GM04503 (cell line): ENCODE measurements at regions not wholly inside any gene's neighbourhood (a gene's known extent, or its start where the extent isn't known, plus 50 kb on each side); places are given as distances from the start of the nearest gene placed in this dataset.

Experiments
- DNase-seq: peaks from one replicate; pipeline ENCODE4 v3.0.0-alpha.2; 2012; ENCODE audit warnings: low read depth

DNA sequence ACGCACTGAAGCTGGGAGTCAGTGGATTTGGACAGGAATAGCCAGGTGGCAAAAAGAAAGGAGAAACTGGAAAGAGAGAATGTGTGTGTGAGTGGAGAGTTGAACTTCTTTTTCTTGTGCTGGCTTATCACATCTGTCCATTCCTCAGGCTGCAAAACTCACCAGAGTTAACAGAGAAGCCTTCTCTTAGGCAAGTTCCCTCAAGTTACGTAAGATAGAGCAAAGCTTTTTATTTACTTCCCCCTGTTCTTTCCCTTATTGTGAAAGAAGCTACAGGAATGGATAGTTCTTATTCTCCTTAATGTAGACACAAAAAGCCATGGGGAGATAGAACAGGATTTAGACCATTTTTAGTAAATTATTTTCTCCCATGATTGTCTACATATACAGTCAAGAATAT, 188.6 kb downstream of the BMP2 start:
- DNase-seq: no peak

DNA sequence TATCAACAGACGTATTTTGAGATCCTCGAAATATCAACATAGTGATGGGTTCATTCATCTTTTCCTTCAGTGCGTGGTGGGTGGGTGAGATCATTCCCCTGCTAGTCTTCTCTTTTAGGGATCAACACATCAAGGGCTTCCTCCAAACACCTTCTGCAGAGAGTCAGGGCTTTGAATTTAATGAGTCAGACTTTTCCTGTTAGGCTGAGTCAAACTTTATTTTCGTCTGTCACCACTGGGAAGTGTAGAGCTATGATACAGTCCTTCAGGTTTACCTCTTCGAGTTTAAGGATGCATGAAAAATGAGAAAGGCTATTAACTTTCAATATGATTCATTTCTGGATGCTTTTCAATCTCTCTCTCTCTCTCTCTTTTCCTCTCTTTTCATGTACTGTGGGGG, 189.1 kb downstream of the BMP2 start:
- DNase-seq: no peak

DNA sequence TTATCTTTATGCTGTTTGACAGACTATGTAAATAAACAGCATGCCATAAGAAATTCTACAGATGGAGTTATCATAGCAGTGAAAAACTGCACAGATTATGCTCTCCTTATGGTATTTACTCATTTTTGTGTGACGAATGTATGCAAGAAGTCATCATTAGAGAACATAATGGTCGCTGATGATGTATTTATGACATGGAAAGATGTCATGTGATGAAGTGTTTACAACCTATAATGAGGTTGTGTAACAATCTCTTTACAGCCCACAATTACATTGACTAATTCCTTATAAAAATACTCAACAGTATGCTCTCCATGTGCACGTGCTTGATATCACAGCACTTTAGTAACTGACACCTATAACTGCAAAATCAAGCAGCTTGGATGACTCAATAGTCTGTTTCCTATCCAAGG, 192.4 kb downstream of the BMP2 start:
- DNase-seq: no peak

DNA sequence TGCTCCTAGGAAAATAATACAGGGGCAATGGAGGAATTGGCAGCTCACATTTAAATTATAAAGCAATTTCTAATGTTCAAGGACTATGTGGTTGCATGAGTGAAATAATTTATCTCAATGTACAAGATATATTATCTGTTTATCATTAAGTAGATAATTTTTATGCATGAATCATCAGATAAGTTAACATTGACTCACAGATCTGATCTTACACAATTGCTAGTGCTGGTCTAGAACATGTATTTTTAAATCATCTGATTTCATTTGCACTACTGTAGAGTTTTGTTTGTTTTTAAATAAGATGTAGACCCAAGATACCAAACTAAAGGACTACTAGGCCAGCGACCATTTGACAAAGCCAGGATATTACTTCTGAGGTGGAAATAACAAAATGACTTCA, 199.2 kb downstream of the BMP2 start:
- DNase-seq: no peak

DNA sequence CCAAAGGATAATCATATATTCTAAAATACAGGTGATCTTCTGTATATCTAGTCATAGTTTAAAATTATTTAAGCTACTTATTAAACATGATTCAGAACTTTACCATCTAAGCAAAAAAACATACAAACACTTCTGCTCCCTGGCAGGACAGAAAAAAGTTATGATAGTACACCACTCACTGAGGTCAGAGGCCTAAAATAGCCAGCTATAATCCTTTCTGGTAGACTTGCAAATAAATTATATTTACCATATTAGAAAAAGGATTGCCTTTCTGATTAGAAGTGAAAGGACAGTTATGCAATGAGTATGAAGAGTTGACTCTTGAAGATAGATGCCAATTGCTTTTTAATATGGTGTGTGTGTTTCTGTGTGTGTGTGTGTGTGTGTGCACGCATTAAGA, 207.4 kb downstream of the BMP2 start:
- DNase-seq: no peak

DNA sequence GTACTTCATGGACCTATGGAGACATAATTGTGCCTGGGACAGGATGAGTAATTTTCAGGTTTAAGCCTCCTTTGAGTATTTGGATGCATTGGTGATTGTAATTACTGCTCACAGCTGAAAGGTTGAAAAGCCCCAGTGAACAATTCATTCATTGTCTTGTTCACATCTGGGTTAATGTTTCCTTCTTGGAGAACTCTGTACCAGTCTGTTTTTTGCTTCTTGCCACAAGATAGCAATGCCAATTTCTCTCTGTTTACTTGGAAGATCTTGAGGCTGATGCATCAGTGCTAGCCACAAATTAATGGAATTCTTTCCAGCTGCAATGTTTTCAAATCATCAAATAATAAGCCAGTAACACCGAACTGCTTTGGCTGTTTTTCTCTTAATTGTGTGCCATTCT, 207.8 kb downstream of the BMP2 start:
- DNase-seq: no peak

DNA sequence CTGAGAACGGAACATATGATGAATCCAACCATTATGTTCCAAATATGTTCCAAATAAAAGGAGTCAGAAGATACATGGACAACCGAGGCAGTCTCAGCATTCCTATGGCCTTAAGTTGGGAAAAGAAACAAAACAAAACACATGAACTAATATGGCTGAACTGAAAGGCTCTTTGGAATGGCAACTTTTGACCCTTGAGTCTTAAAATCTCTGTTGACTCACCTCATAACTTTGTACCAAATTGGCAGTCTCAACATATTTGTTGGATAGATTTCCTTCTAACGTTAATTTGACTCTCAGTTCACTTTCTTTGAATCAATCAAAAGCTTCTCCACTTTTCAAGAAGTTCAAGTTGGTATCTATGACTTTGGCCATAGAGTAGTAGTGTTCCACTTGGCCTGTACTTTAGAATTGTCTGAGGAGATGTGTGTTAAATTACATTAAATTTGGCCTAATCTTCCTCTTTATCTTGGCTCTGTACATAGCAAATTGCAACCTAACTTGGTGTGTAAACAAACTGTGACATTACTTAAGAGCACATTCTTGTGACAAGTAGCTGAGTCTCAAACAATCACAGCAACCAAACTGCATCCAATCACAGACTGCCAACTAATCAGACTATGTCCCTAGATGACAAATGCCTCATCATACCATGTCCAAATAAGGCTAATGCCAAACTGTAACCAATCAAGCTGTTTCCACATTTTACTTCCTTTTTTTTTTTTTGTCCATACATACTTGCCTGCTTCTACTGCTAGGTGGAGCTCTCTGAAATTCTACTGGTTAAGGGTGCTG, 208.8 kb downstream of the BMP2 start:
- DNase-seq: no peak

DNA sequence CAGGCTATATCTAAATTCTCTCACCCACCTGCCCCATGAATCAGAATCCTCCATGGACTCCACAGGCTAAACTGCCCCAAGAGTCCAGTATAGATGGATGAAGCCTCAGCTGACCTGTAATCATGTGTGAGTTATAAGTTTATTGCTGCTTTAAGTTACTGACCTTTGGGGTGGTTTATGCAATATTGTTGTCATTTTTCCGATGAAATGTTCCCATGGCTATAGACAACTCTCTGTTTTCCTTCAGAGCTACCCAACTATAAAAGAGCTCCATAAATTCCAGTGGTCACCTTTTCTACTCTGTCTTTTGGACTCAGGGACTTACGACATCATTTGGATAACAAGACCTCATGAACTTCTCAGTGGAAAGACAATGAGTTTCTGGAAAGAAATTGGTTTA, 212.1 kb downstream of the BMP2 start:
- DNase-seq: no peak

DNA sequence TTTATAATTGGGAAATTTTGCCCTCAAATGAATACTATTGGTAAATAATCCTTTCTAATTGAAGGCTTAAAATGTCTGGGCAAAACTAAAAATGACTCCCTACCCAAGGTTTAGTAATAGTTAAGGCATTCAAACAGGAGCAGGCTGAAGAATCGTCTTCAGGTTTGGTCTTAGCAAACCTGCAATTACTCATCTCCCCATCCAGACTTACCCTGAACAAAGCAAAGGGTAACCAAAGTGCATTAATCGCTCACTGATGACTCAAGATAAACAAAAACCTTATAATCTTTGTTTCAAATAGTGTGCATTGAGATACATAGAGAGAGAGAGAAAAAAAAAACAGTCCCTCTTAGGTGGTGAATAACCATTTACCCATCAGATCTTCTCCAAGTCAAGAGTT, 225.5 kb downstream of the BMP2 start:
- DNase-seq: no peak

DNA sequence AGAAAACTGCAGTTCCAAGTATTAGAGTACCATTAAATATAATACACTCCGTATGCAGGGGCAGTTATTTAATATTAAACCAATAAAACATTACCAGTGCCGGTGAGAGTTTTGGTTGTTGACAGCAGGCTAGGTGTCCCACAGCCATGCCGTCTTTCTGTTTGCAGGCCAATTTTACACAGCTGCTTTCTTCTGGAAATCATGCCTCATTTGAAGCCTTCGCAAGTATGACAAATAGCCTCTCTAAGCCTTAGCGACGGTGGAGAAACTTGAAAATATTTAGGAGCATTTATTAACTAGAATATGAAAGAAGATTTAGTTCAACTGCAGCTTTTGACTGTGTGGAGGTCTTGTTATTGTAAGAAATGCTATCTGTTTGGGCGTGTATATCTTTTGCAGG, 226.0 kb downstream of the BMP2 start:
- no peak for DNase-seq

DNA sequence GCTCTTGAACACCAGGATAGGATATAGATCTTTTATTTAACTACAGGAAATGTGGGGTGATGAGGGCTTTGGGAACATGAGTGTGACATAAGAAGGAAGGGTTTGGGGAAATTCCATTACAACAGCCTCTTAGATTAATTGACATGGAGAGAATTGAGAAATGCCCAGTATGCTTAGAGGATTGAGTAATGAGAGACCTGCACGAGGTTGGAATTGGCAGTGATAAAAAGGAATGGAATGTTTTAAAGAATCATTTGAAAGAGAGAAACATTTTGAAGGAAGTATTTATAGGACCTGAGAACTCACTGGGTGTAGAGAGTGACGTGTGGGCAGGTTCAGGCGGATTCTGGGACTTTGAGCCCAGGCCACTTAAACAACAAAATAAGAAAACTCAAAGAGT, 227.0 kb downstream of the BMP2 start:
- no peak for DNase-seq

DNA sequence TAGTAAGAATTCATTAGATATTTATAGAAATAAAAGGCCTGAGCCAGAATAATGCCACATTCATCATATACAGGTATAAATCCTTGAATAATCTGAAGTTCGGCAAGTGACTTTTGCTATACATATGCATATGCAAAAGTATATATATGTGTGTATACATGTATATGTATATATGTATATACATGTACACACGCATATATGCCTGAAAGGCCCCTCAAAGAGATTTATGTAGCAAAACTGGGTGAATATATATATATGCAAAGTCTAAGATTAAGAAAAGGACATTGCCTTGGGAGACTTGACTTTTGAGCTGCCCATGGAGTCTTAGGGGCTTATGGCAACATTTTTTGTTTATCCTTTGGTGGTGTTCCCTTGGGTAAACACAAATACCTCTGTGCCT, 231.4 kb downstream of the BMP2 start:
- no peak for DNase-seq

DNA sequence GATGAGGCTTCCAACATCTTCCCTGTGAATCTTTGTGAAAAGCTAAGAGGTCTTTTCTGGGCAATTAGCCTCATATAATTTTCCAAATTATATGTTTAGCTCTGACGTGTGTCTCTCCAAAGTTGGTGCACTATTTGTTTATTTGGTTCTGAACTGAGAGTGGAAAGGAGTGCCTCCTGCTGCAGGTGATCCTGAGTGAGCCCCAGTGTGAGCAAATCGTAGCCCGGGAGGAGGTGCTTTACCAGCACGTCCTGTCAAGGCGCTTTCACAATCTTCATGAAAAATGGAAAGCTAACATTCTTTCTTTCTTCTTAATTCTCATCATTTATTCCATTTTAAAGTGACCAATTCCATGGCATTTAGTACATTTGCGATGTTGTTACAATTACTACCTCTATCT, 231.9 kb downstream of the BMP2 start:
- no peak for DNase-seq

DNA sequence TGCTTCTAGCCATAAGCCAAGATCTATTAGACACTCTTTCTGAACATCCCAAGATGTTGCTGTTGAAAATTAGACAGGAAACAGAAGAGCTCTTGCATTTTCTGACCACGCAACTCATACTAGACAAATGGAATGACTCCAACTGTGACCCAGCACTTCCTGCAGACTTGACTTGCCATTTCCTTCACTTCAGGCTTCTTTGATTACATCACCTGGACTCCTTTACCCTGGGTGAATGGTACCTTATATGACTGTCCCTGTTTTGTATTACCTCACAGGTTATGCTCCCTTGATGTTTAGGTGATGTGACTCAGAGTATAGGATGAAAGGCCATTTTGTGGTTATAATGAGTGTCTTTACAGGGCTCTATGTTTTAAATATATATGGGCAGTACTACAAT, 236.1 kb downstream of the BMP2 start:
- DNase-seq: no peak

DNA sequence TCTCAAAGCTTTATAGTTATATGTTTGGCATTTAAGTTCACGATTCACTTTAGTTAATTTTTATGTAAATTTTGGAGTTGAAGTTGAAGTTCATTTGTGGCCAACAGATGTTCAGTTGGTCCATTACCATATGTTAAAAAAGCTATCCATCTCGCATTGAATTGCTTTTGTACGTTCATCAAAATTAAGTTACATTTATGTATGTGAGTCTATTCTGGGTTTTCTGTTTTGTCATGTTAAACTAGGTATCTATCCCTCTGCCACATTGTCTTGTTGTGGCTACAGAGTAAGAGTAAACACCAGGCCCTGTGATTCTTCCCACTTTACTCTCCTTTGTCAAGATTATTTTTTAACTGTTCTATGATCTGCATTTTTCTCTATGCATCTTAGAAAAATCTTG, 237.3 kb downstream of the BMP2 start:
- DNase-seq: no peak

DNA sequence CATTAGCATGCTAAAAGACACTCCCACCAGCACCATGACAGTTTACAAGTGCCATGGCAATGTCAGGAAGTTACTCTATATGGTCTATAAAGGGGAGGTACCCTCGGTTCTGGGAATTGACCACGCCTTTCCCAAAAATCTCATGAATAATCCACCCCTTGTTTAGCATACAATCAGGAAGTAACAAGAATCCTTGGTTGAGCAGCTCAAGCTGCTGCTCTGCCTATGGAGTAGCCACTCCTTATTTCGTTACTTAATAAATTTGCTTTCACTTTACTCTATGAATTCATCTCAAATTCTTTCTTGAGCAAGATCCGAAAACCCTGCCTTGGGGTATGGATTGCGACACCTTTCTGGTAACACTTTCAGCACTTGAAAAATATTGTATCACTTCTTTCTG, 243.0 kb downstream of the BMP2 start:
- DNase-seq: no peak

DNA sequence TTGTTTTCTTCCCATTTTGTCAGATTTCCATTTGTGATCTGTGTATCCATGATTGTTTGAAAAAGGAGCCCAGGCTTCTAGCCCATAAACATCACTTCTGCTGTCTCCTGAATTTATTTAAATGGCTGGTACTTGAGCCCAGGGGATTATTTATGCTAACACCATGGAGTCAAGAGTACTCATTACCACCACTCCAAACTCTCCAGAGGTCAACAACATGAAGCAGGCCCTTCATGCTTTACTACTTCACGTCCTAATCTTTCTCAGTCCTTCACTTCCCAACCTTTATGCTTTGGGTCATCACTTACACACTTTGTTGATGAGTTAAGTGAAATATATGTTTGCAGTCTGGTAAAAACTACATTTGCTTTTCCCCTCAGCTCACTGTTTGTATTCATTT, 247.8 kb downstream of the BMP2 start:
- DNase-seq: no peak

DNA sequence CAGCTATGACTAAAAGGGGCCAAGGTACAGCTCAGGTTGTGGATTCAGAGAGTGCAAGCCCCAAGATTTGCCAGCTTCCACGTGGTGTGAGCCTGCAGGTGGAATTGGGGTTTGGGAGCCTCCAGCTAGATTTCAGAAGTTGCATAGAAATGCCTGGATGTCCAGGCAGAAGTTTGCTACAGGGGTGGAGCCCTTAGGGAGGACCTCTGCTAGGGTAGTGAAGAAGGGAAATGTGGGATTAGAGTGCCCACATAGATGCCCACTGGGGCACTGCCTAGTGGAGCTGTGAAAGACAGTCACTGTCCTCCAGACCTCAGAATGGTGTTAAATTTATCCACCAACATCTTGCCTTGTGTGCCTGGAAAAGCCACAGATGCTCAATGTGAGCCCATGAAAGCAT, 255.1 kb downstream of the BMP2 start:
- DNase-seq: no peak

DNA sequence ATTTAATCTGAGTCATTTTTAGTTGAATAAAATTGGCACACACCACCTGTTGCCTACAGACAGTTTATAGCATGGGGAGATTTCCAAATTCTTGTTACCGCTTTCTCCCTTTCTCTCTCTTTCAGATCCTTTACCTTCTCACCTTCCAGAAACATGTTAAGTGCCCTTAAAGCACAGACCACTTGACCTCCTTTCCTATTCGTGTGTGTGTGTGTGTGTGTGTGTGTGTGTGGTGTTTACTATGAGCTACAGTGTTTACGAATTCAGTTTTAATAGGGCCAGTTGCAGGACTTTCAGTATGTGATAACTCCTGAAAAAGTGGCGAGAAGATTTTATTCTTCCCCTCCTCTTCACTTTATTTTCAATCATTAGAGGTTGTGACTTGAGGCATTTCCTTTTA, 258.1 kb downstream of the BMP2 start:
- DNase-seq: no peak

DNA sequence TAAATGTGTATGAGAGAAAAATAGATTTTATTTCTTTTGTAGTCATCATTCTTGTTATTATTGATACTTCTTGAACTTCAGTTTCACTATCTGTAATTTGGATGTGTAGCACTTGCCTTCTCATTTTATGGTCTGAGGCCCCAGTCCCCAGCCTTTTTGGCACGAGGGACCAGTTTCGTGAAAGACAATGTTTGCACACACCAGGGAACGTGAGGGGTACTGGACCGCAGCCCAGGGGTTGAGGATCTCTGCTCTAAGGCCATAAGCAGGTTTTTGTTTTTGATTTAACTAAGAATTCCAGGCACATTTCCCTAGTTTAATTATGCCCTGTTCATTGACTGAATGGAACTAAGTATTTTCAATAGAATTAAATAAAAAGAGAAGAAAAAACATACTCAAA, 261.5 kb downstream of the BMP2 start:
- DNase-seq: no peak

DNA sequence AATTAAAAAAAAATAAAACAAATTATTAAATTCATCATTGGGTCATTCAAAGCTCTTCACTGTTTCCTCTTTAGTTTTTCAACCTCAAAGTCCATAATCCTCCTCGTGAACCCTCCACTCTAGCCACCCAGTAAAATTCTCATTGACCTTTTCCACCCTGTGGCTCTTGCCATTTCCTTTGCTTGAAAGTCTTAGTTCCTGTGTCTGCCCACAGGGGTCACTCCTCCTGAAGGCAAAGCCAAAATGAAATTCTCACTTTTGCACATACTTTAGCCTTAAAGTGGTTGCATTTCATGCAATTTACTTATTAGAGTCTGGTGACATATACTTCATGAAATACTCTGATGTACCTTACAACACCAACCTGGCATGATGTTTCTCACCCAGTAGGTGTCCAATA, 263.7 kb downstream of the BMP2 start:
- DNase-seq: no peak

DNA sequence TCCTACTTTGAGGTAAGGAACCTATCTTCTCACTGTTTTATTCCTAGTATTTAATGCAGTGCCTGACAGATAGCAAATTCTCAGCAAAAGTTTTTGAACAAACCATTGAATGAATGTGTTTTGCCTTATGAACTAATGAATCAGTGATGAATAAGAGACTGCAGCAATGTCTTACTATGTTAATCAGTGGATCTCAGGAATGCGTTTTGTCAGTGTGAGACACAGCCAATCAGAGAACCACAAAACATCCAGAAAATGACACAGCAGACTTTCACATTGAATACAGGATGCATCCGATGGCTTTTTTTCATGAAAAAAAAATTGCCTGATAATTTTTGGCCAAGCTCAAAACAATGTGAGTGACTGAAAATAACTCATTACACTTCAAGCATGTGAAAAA, 270.5 kb downstream of the BMP2 start:
- DNase-seq: peak; percentile 4

DNA sequence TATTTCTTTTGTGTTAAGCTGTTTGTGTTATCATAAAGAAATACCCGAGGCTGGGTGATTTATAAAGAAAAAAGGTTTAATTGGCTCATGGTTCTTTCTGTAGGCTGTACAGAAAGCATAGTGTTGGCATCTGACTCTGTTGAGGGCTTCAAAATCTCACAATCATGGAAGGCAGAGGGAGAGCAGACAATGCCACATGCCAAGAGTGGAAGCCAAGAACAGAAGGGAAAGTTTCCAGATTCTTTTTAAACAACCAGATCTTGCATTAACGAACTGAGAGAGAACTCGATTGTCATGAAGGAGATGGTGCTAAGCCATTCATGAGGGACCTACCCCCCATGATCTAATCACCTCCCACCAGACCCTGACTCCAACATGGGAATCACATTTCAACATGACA, 290.1 kb downstream of the BMP2 start:
- DNase-seq: no peak

DNA sequence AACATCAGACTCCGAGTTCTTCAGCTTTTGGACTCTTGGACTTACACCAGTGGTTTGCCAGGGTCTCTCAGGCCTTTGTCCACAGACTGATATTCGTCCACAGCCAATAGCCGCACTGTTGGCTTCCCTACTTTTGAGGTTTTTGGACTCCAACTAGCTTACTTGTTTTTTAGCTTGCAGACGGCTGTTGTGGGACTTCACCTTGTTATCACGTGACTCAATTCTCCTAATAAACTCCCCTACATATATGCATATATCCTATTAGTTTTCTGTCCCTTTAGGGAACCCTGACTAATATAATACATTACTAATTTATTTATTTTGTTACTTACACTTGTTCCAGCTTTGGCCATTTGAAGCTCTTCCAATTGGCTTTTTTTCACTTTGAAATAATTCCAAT, 311.3 kb downstream of the BMP2 start:
- no peak for DNase-seq

DNA sequence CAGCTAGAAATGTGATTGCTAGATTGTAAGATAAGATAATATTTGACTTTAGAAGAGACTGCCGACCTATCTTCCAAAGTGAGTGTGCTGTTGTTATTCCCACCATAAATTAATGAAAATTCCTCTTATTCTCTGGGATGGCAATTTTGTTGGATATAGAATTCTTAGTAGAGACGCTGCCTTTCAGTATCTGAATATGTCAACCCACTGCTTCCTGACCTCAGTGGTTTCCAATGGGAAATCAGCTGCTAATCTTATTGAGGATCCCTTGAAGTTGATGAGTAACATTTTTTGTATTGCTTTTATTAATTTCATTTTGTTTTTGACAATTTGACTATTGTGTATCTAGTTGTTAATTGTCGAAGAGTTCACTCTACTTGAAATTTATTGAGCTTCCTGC, 313.0 kb downstream of the BMP2 start:
- no peak for DNase-seq
